A549 (cell line): ENCODE measurements at regions not wholly inside any gene's neighbourhood (a gene's known extent, or its start where the extent isn't known, plus 50 kb on each side); places are given as distances from the start of the nearest gene placed in this dataset.

ENCODE experiments used
- ATAC-seq, 2 experiments: fragments of 200-7000 bp in 1 of 2; fragments of >200 bp in 1 of 2; cut with Nextera tagmentation in 1 of 2; cut with Tn5 transposase in 1 of 2; 3 replicates each; pipeline versions ENCODE4 v1.8.0 to v1.9.1; 2018 to 2020; ENCODE audit warnings: mild to moderate bottlenecking in 1 of 2, moderate library complexity in 1 of 2
- CTCF ChIA-PET: fragments of 300-600 bp; sonication (Branson Sonifier 250); formaldehyde crosslinking; extraction: SDS; loops from one replicate; lab custom pipeline; 2021; ENCODE audit warnings: antibody characterized with exemption, inconsistent platforms; lab: Yijun Ruan, JAX
- POLR2A ChIA-PET: fragments of 350-600 bp; formaldehyde crosslinking; extraction: SDS; loops from one replicate; lab custom pipeline; 2021; ENCODE audit warnings: antibody characterized with exemption, inconsistent platforms; lab: Yijun Ruan, JAX
- DNase-seq, 2 experiments: peaks; one replicate each; pipeline versions ENCODE4 v3.0.0 to v3.0.0-alpha.2; 2011 to 2016; ENCODE audit warnings: low read depth in 1 of 2, low spot score in 1 of 2
- FAIRE-seq: peaks from 2 replicates; lab custom pipeline; 2011; peaks lifted over from hg19 to GRCh38; lab: Jason Lieb, UNC
- H3K27ac ChIP-seq, 2 experiments: fragments of >200 bp; sonication (Bioruptor Twin); formaldehyde crosslinking; 3 replicates each; pipeline ENCODE4 v1.5.1; 2016 to 2017
- H3K4me1 ChIP-seq: fragments of >200 bp; sonication (Bioruptor Twin); formaldehyde crosslinking; 3 replicates; pipeline ENCODE4 v1.6.1; 2016
- H3K4me2 ChIP-seq: fragments of >200 bp; sonication (Bioruptor Twin); formaldehyde crosslinking; 3 replicates; pipeline ENCODE4 v1.6.1; 2016
- H3K4me3 ChIP-seq: fragments of >200 bp; sonication (Bioruptor Twin); formaldehyde crosslinking; 3 replicates; pipeline ENCODE4 v1.5.1; 2016
- H3K9me3 ChIP-seq: fragments of >200 bp; sonication (Bioruptor Twin); formaldehyde crosslinking; 3 replicates; pipeline ENCODE4 v1.6.1; 2016
- CBX2 ChIP-seq: fragments of 200-600 bp; sonication (generic); IDR thresholded peaks from 2 replicates; pipeline ENCODE4 v1.6.1; 2016; ENCODE audit warnings: low read depth, mild to moderate bottlenecking, borderline replicate concordance
- CEBPB ChIP-seq, 2 experiments: fragments of >200 bp in 1 of 2; sonication (Bioruptor Twin) in 1 of 2; formaldehyde crosslinking in 1 of 2; IDR thresholded peaks; 2 replicates each; pipeline ENCODE4 v1.6.1; 2012 to 2016
- CHD4 ChIP-seq: fragments of 200-600 bp; sonication (generic); IDR thresholded peaks from 2 replicates; pipeline ENCODE4 v1.6.1; 2016; ENCODE audit warnings: antibody characterized with exemption, mild to moderate bottlenecking, borderline replicate concordance
- EHF ChIP-seq: fragments of 250-450 bp; sonication (Bioruptor Pico); IDR thresholded peaks from 2 replicates; pipeline ENCODE4 v1.5.0; 2020; ENCODE audit warnings: mild to moderate bottlenecking
- EP300 ChIP-seq, 2 experiments: fragments of >200 bp; sonication (Bioruptor Twin); formaldehyde crosslinking; IDR thresholded peaks; 2 replicates in 1 of 2; 3 replicates in 1 of 2; pipeline ENCODE4 v1.6.1; 2016 to 2017
- FOSB ChIP-seq: fragments of 250-450 bp; sonication (Bioruptor Pico); IDR thresholded peaks from 2 replicates; pipeline ENCODE4 v1.5.0; 2020; ENCODE audit warnings: mild to moderate bottlenecking, moderate library complexity
- GATA3 ChIP-seq: IDR thresholded peaks from 2 replicates; pipeline ENCODE4 v1.6.1; 2012; ENCODE audit warnings: borderline replicate concordance
- HES2 ChIP-seq: fragments of >200 bp; sonication (Bioruptor Twin); formaldehyde crosslinking; IDR thresholded peaks from 2 replicates; pipeline ENCODE4 v1.6.1; 2016
- HOXA7 ChIP-seq: fragments of 250-450 bp; sonication (Bioruptor Pico); IDR thresholded peaks from 2 replicates; pipeline ENCODE4 v1.5.0; 2020; ENCODE audit warnings: mild to moderate bottlenecking, moderate library complexity
- HOXB13 ChIP-seq: fragments of 250-450 bp; sonication (Bioruptor Pico); IDR thresholded peaks from 2 replicates; pipeline ENCODE4 v1.5.0; 2020; ENCODE audit warnings: low read depth, mild to moderate bottlenecking, moderate library complexity
- HOXB5 ChIP-seq: fragments of 250-450 bp; sonication (Bioruptor Pico); IDR thresholded peaks from 2 replicates; pipeline ENCODE4 v1.5.0; 2020; ENCODE audit warnings: mild to moderate bottlenecking, moderate library complexity
- JUN ChIP-seq, 2 experiments: fragments of >200 bp; sonication (Bioruptor Twin); formaldehyde crosslinking; IDR thresholded peaks; 2 replicates in 1 of 2; 3 replicates in 1 of 2; pipeline ENCODE4 v1.6.1; 2016 to 2017
- JUNB ChIP-seq: fragments of >200 bp; sonication (Bioruptor Twin); formaldehyde crosslinking; IDR thresholded peaks from 2 replicates; pipeline ENCODE4 v1.6.1; 2016
- MAFK ChIP-seq: fragments of 450-650 bp; IDR thresholded peaks from 2 replicates; pipeline ENCODE4 v1.6.1; 2014; ENCODE audit not compliant: partially characterized antibody
- MAZ ChIP-seq: fragments of 150-350 bp; IDR thresholded peaks from 2 replicates; pipeline ENCODE4 v1.6.1; 2014; ENCODE audit warnings: antibody characterized with exemption, low read depth, low read length, borderline replicate concordance
- NR3C1 ChIP-seq: fragments of >200 bp; sonication (Bioruptor Twin); formaldehyde crosslinking; IDR thresholded peaks from 3 replicates; pipeline ENCODE4 v1.6.1; 2017
- RAD21 ChIP-seq, 2 experiments: fragments of >200 bp in 1 of 2; sonication (Bioruptor Twin) in 1 of 2; formaldehyde crosslinking in 1 of 2; IDR thresholded peaks in 1 of 2; conservative IDR thresholded peaks in 1 of 2; 2 replicates in 1 of 2; 3 replicates in 1 of 2; pipeline ENCODE4 v1.6.1; 2012 to 2018; ENCODE audit warnings: inconsistent platforms in 1 of 2
- RCOR1 ChIP-seq: fragments of 150-350 bp; IDR thresholded peaks from 2 replicates; pipeline ENCODE4 v1.6.1; 2014; ENCODE audit warnings: antibody characterized with exemption, low read length, low read depth
- RFX5 ChIP-seq: fragments of 450-650 bp; IDR thresholded peaks from 2 replicates; pipeline ENCODE4 v1.7.1; 2014; ENCODE audit warnings: antibody characterized with exemption, mild to moderate bottlenecking, moderate library complexity
- RNF2 ChIP-seq: fragments of 200-600 bp; sonication (generic); IDR thresholded peaks from 2 replicates; pipeline ENCODE4 v1.6.1; 2016; ENCODE audit warnings: low read depth, mild to moderate bottlenecking, antibody characterized with exemption, moderate library complexity, borderline replicate concordance
- SMC3 ChIP-seq: fragments of >200 bp; sonication (Bioruptor Twin); formaldehyde crosslinking; IDR thresholded peaks from 3 replicates; pipeline ENCODE4 v1.6.1; 2018; ENCODE audit warnings: inconsistent platforms
- SREBF2 ChIP-seq: fragments of 450-650 bp; IDR thresholded peaks from 2 replicates; pipeline ENCODE4 v1.6.1; 2014; ENCODE audit warnings: mild to moderate bottlenecking, moderate library complexity
- TFCP2L1 ChIP-seq: fragments of 250-450 bp; sonication (Bioruptor Pico); IDR thresholded peaks from 2 replicates; pipeline ENCODE4 v1.5.0; 2021; ENCODE audit warnings: mild to moderate bottlenecking
- TP53 ChIP-seq: fragments of 250-450 bp; sonication (Bioruptor Pico); IDR thresholded peaks from 2 replicates; pipeline ENCODE4 v1.5.0; 2021; ENCODE audit warnings: mild to moderate bottlenecking, moderate library complexity
- USF2 ChIP-seq: fragments of 450-650 bp; IDR thresholded peaks from 2 replicates; pipeline ENCODE4 v1.6.1; 2014; ENCODE audit warnings: antibody characterized with exemption
- ZFP36 ChIP-seq: fragments of 450-650 bp; IDR thresholded peaks from 2 replicates; pipeline ENCODE4 v1.6.1; 2014; ENCODE audit warnings: borderline replicate concordance; ENCODE audit not compliant: partially characterized antibody
- ZSCAN20 ChIP-seq: fragments of 250-450 bp; sonication (Bioruptor Pico); IDR thresholded peaks from 2 replicates; pipeline ENCODE4 v1.8.0; 2022; ENCODE audit warnings: mild to moderate bottlenecking, moderate library complexity
- WGBS: methylation state at CpG from one replicate; pipeline ENCODE4 v1.1.6; 2017; ENCODE audit errors: missing lambda C conversion rate; 5-methylcytosine and 5-hydroxymethylcytosine counted together
- TF ChIP-seq, protein P1 (sequence below): IDR thresholded peaks from 2 replicates; pipeline ENCODE4 v1.6.1; 2012
- TF ChIP-seq, protein P2 (sequence below): fragments of >200 bp; sonication (Bioruptor Twin); formaldehyde crosslinking; IDR thresholded peaks from 3 replicates; pipeline ENCODE4 v1.5.1; 2016
- TF ChIP-seq, protein P3 (sequence below): IDR thresholded peaks from 2 replicates; pipeline ENCODE4 v1.6.1; 2012; ENCODE audit warnings: low read depth, borderline replicate concordance

DNA sequence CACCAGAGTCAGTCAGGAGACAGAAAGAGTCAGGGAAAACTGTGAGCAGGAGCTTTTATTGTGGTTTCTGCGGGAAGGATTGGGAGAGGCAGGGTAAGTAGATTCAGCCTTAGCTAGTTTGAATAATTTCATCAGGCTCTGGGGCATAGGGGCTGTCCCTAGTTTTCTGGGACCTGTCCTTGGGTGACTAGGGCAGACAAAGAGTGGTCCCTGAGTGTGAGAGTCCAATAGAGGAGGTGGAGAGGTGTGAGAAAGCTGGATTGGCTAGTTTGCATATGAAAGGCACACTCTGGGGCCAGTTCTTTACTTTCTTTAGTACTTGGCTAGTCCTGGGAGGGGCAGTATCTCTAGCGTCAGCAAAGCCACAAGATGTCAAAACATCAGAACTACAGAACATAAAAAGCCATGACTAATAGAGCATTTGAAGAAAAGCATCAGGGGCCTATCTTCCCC, 255.6 kb downstream of the HS3ST3A1 start:
- Histone ChIP-seq H3K9me3 (peaks cover 25% of the 10 kb centered on the region), H3K4me1 (no peaks in the 10 kb centered on the region), H3K4me2 (no peak overlapping the region), H3K27ac (peak overlapping the region in 1 of 2 experiments; percentile 71; a peak in 3 of 6 replicates)
- DNase-seq = no peak
- ATAC-seq = 0 out of 6 replicates have a peak, but pooled peaks of 1 of the 2 experiments have one; percentile 31
- CTCF ChIA-PET = interaction anchor here (0.6 to 1.5 kb wide), 7 partner anchors 8 to 248 kb away, joined by 3 to 6 read pairs (median 3); no protein-coding TSS in a partner anchor
- TF ChIP-seq HOXA7 (CRISPR knock-in tag) (no peak), GATA3 (no peak), CEBPB (IDR thresholded peaks at IDR 0.05) (no peak), JUN (IDR thresholded peaks at IDR 0.05) (no peak), TP53 (no peak), EP300 (IDR thresholded peaks at IDR 0.05) (no peak), FOSB (no peak), TFCP2L1 (no peak), CHD4 (no peak), RCOR1 (no peak), HOXB13 (CRISPR knock-in tag) (no peak)
- TF ChIP-seq, all 56 proteins: peak for 0
- no peak overlapping the region for H3K4me3 ChIP-seq
- POLR2A ChIA-PET = interaction anchor here (1.3 kb wide), 1 partner anchor 954 kb away, joined by 4 read pairs; the partner anchor contains the start of gene HS3ST3B1
- WGBS = 67% methylated on average over 2 of the region's 2 CpGs
- FAIRE-seq = no peak

- no peak overlapping the region for H3K27ac ChIP-seq
These were observed 263.3 kb downstream of the HS3ST3A1 start for GRCh38 chr17:13338421-13338820.

GRCh38 chr17:13337864-13338371, 263.8 kb downstream of the HS3ST3A1 start:
- peak overlapping the region; percentile 27 for H3K4me3 ChIP-seq
- peak overlapping the region; percentile 74 for H3K4me2 ChIP-seq
- CTCF ChIA-PET = interaction anchor here (0.6 to 5.4 kb wide), 27 partner anchors 8 to 964 kb away, joined by 3 to 30 read pairs (median 4); partner anchors contain the start of gene HS3ST3B1
- H3K4me1 ChIP-seq = no peaks in the 10 kb centered on the region
- H3K27ac ChIP-seq = no peak overlapping the region
- DNase-seq (peak; percentile 36 to 62), FAIRE-seq (peak; percentile 89), ATAC-seq (peak; percentile 68 to 74; a peak in 3 of 6 replicates)
- H3K9me3 ChIP-seq = no peaks in the 10 kb centered on the region; the same call in 2 of the 3 replicates
- POLR2A ChIA-PET = no interaction called here
- WGBS = 6% methylated on average over 12 of the region's 12 CpGs
- TF ChIP-seq FOSB (no peak), EP300 (IDR thresholded peaks at IDR 0.05) (no peak), HES2 (no peak), JUNB (no peak), SREBF2 (no peak), HOXB5 (CRISPR knock-in tag) (no peak), MAFK (peak; percentile 37), RAD21 (conservative IDR thresholded peaks at IDR 0.05 in 1 of 2, IDR thresholded peaks at IDR 0.05 in 1 of 2) (peak; percentile 79 to 84), ZSCAN20 (CRISPR knock-in tag) (no peak), EHF (CRISPR knock-in tag) (no peak), CHD4 (no peak), TFCP2L1 (no peak), CEBPB (IDR thresholded peaks at IDR 0.05) (no peak), ZFP36 (no peak), SMC3 (peak; percentile 89), NR3C1 (no peak), MAZ (no peak), USF2 (no peak), RNF2 (peak; percentile 23; the same call in 1 of the 2 replicates), RCOR1 (no peak), CBX2 (no peak)
- TF ChIP-seq, protein P1, sequence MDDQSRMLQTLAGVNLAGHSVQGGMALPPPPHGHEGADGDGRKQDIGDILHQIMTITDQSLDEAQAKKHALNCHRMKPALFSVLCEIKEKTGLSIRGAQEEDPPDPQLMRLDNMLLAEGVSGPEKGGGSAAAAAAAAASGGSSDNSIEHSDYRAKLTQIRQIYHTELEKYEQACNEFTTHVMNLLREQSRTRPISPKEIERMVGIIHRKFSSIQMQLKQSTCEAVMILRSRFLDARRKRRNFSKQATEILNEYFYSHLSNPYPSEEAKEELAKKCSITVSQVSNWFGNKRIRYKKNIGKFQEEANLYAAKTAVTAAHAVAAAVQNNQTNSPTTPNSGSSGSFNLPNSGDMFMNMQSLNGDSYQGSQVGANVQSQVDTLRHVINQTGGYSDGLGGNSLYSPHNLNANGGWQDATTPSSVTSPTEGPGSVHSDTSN = no peak
- TF ChIP-seq, protein P2, sequence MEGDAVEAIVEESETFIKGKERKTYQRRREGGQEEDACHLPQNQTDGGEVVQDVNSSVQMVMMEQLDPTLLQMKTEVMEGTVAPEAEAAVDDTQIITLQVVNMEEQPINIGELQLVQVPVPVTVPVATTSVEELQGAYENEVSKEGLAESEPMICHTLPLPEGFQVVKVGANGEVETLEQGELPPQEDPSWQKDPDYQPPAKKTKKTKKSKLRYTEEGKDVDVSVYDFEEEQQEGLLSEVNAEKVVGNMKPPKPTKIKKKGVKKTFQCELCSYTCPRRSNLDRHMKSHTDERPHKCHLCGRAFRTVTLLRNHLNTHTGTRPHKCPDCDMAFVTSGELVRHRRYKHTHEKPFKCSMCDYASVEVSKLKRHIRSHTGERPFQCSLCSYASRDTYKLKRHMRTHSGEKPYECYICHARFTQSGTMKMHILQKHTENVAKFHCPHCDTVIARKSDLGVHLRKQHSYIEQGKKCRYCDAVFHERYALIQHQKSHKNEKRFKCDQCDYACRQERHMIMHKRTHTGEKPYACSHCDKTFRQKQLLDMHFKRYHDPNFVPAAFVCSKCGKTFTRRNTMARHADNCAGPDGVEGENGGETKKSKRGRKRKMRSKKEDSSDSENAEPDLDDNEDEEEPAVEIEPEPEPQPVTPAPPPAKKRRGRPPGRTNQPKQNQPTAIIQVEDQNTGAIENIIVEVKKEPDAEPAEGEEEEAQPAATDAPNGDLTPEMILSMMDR = peak; percentile 90
- TF ChIP-seq, protein P3, sequence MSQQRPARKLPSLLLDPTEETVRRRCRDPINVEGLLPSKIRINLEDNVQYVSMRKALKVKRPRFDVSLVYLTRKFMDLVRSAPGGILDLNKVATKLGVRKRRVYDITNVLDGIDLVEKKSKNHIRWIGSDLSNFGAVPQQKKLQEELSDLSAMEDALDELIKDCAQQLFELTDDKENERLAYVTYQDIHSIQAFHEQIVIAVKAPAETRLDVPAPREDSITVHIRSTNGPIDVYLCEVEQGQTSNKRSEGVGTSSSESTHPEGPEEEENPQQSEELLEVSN = no peak

More at GRCh38 chr17:13338421-13338820, 263.3 kb downstream of the HS3ST3A1 start:
- CTCF ChIA-PET = interaction anchor here (0.6 to 5.4 kb wide), 11 partner anchors 8 to 963 kb away, joined by 3 to 30 read pairs (median 4); partner anchors contain the start of gene HS3ST3B1
- TF ChIP-seq MAFK (peak; percentile 9), RFX5 (no peak)
- TF ChIP-seq, all 56 proteins: peak for 1
- Histone ChIP-seq H3K4me1 (no peaks in the 10 kb centered on the region), H3K4me2 (peak overlapping the region; percentile 74), H3K4me3 (no peak overlapping the region), H3K9me3 (no peaks in the 10 kb centered on the region)
- FAIRE-seq = peak; percentile 54
- no peak for ATAC-seq
- DNase-seq = no peak
- POLR2A ChIA-PET = no interaction called here
- WGBS = 1% methylated on average over 1 of the region's 1 CpG
